GM19438 (cell line): ENCODE measurements at regions not wholly inside any gene's neighbourhood (a gene's known extent, or its start where the extent isn't known, plus 50 kb on each side); places are given as distances from the start of the nearest gene placed in this dataset.
A peak's percentile ranks its signal among the peaks of the same experiment; 100 is the strongest.
"Not testable (repeated sequence)": the region's sequence is repeated elsewhere in the genome, so short reads cannot be mapped to it uniquely, and the experiment has no call there.

Experiments used
- ATAC-seq: cut with Tn5 transposase; IDR thresholded peaks from one replicate; pipeline ENCODE4 v1.9.1; 2021; ENCODE audit warnings: low read depth; ENCODE audit not compliant: unreplicated experiment

DNA sequence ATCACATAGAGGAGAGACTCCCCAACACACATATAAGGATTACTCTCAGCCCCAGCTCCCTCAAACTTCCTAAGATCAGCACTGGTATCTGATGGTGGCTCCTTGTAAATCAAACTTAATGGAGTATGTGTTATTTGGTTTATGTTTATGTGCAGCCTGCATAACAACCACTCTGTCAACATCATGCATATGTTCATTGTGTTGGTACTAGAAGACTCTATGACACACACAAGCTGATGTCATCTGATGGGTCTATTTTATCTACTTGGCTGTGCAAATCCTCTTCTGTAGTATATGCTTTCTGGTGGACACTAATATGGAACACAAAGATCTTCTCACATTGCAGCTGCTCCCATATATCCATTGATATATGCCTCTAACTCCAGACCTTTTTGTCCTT is 134.0 kb upstream of the FAM174A start:
- no peak for ATAC-seq

DNA sequence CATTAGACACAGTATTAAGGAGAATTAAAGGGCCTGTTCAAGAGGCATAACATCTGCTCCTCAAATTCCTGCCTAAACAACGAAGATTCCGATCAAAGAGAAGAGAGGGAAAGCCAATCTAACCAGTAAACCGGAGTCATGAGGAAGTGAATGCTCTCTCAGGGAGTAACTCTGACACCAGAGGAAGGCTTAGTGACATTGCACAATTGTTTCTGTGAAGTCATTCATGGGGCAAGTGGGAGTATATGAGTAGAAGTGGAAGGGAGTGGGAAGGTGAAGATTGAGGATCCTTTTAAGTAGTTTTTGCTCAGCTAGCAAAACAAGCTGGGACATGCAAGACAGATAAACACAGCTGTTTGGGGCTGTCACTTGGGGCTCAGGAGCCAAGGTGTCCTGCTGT is 136.4 kb upstream of the FAM174A start:
- ATAC-seq, result not testable (repeated sequence)

DNA sequence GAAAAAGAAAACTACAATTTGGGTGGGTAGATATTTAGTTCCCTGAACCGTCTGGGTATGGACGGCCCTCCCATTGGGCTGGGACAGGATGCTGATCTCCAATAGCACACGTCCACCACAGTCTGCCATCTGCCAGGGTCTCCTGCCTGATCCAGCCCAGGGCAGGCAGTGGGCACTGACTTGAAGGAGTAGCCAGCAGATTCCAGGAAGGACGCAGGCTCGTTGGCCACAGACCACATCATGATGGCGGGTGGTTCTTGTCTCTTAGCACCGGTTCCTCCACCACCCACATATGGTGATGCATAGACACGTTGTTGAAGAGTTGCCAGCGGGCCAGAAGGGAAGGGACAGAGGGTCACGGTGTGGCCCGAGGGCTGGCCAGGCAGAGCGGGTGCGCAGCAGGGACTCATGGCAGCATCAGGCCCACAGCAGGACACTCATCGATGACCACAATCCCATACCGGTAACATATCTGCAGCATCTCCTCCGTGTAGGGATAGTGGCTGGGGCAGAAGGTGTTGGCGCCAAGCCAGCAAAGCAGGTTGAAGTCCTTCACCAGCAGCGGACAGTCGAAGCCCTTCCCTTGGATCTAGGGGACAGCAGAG is 155.8 kb upstream of the FAM174A start:
- ATAC-seq, result not testable (repeated sequence)

DNA sequence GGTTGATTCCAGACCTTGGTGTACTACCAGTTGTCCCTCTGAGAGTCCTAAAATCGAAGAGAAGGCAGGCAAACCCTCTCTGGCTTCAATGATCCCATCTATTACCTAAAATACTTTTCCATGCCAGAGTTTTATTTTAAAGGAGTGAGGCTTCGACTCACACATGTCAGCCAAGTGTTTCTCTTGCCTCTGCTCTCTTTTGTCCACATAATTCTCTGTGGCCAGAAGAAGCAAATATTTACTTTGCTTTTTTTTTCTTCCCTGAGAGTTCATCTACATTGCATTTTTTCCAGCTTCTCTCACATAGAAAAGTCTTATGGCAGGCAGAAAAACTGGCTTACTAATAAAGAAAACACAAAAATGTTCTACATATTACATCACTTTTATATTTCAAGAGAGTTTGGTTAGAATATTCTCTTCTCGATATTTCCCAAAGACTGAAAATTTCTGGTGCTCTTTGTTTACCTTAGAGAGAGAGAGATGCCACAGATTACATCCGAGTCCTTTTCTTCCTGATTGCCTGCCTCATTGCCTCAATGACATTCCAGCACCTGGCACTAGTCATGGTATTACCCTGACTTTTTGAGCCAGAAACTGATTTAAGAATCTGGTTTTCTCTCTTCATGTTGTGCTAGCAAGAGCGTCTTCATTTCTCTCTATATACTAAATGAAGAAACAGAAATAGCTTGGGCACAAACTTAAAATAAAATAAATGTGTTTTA is 170.3 kb upstream of the FAM174A start:
- not testable (repeated sequence) for ATAC-seq

DNA sequence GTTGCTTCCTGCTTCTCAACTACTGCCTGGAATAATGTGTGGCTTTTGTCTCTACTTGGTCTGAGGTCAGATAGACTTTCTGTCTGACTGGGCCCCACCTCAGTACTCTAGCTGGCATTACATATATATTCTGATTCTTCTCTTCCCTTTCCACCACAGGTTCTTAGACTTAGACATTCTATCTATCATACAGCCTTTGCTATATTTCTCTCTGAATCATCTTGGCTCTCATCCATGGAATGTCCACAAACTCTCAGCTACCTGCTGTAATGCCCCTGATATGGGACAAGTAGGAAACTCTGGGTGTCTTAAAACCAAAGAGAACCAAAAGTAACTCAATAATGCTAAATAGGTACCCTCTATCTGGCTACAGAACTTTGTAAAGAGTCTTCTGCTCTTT is 170.8 kb upstream of the FAM174A start:
- not testable (repeated sequence) for ATAC-seq

DNA sequence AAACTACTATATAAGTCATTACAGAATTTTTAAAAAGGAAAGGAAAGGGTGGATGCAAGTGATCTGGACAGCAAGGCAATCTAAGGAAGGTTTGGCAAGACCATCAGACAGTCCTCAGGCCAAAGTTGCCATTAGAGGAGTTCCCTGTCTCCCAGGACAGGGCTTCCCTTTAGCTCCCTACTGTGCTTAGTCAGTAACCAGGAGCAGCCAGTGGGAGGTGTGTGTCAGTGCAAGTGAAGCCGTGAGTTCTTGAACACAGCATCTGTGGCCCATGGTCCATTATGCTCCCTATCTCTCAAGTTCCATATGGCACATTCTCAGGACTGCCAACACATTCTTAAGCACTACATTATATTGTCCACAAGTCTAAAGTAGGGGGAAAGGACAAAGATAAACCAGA is 175.2 kb upstream of the FAM174A start:
- not testable (repeated sequence) for ATAC-seq

DNA sequence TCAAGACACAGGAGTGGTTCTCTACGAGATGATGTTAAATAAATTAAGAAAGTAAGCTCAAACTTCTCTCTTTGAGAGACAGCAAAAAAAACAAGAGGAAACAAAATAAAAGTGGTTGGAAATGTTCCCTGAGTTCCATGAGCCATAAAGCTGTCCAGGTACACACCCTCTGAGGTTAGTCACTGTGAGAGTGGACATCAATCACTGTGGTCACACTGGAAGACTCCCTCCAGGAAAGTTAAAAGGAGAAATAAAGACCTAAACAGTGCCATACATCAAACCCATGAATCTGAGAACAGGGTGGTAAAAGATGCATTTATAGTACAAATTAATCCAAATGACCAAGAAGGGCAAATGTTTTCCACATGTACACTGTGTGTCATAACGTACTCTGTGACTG is 188.9 kb upstream of the FAM174A start:
- ATAC-seq, result not testable (repeated sequence)

DNA sequence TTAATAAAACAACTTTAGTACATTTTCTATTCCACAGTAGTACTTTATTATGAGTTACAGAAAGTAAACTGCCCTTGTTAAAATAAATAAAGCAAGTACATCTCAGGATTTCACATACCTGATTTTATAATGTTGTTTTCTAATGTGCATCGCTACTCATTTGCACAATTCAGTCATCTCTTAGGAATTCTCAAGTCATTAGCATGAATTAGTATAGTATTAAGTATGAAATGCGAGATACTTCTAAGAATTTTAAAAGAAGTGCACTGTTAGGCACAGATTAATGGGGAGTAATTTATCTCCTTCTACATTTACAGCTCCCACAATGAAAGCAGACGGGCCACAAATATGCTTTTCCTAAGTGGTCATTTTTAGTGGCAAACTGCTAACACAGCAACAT is 193.7 kb upstream of the FAM174A start:
- ATAC-seq, result not testable (repeated sequence)

DNA sequence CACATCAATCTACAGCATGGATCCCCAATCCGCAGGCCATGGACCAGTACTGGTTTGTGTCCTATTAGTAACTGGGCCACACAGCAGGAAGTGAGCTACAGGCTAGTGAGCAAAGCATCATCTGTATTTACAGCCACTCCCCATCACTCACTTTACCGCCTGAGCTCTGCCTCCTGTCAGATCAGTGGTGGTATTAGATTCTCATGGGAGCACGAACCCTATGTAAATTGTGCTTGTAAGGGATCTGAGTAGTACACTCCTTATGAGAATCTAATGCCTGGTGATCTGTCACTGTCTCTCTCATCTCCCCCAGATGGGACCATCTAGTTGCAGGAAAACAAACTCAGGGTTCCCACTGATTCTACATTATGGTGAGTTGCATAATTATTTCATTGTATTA is 212.7 kb upstream of the FAM174A start:
- no peak for ATAC-seq

DNA sequence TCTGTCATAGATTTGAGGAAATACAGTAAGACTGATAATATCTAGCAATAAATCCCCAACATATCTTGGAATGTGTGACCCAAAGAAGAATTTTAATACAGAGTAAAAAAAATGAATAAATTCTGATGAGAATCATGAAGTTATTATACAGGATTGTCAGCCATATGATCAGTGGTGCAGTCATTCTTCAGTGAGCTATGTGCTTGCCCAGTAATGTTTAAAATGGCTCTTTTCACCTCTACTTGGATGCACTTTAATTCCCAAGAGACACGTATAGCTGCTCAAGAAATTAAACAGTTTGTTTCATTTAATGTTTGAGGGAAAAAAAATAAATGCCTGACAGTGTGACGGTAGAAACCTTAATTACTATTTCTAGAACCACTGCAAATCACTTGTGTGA is 215.3 kb upstream of the FAM174A start:
- no peak for ATAC-seq

DNA sequence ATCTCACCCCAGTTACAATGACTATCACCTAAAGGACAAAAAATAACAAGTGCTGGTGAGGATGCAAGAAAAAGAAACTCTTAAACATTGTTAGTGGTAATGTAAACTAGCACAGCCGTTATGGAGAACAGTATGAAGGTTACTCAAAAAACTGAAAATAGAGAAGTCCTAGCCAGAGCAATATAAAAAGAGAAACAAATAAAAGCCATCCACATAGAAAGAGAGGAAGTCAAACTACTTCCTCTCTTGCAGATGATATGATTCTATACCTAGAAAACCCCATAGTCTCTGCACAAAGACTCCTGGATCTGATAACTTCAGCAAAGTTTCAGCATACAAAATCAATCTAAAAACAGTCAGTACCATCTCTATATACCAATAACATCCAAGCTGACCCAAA is 221.5 kb upstream of the FAM174A start:
- no peak for ATAC-seq

DNA sequence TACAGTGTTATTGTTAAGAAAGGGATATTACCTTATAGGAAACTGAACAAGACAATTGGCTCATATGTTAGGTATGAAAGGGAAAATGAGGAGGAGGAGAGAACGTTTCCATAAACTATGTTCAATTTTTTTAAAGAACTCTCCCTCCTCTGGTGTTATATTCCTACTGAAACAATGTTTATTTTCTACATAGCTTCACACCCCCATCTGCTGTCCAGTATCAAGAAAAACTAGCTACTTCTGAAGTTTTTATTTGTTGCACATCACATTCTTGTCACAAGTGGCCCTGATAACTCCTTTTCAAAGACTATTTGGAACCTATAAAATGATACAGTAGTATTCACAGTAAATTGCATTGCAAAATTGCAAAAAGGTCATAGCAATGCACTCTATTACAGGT is 223.4 kb upstream of the FAM174A start:
- no peak for ATAC-seq

DNA sequence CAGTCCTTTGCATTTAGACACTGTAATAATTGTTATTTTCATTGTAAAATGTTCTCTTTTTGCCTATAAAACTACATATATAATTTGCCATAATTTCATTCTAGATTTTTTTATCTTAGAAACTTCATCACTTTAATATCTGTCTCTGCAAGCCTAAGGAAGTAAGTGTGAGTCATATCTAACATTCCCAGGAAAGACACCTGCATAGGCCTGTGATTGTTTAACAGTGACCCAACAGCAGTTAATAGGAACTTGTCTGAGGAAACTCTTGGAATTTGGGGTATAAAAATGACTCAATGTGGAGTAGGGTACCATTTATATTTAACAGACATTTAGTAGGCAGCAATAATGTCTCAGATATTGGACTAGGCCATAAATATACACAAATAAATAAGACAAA is 229.2 kb upstream of the FAM174A start:
- no peak for ATAC-seq

DNA sequence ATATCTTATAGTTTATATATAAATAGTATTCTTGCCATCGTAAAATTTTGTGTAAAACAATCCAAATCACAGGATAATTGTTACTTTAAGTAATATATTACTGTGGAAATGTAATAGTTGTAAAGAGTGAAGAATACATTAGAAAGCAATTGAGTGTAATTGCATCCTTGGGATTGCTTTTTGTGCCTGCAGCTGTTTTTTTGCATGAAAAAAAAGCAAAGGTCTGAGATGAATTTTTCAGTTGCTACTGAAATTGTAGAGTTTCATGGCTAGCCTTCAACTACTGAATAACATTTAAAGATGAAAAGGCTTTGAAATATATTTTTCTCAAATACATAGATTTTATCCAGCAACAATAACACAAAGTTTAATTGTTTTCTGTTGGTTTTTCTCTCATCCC is 232.0 kb upstream of the FAM174A start:
- ATAC-seq, result no peak

DNA sequence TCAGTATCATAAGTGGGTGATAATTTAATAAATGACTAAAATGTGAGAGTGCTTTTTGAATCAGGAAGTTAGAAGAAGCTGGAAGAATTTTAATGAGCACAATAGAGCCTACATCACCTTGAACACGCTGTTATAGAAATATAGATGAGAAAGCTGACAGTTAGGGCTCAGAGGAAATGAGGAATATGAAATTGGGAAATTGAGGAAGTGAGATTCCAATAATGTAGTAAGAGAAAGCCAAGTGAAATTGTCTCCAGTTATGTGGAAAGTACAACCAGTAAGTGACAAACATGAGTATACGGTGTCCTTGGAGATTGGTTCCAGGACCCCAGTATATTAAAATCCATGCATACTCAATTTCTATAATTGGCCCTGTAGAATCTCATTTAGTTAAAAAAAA is 235.9 kb upstream of the FAM174A start:
- no peak for ATAC-seq

DNA sequence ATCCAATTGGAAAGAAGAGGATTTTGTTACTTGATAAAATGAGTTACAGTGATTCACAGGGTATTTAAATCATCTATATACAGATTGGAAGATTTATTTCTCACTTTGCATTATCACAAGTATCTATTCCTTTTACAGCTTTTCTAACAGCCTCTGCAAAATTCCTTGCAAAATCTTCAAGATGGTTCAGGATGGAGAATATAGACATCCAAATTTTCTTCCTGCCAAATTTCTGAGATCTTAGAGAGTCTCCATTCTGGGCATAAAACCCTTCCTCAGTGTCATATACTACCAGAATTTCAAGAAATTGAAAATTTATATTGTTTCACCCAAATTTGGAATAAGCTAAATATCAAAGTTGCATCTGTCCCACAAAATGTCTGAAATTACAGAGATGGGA is 259.1 kb upstream of the FAM174A start:
- no peak for ATAC-seq

DNA sequence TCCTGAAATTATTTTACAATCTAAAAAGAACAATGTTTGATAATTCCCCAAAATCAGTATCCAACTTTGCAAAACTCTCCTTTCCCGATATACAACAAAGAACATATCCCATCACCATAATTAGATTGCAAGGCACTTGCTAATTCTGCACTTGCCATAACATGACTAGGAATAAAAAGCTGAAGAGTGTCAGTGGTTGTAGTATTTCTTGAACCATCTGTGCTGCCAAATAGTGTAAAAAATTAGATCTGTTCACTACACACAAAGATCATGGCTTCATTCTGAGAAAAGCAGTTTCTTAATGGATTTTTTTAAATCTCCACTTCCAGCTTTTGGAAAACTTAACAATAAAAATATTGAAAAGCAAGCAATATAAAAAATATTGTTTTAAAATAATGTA is 259.5 kb upstream of the FAM174A start:
- no peak for ATAC-seq

DNA sequence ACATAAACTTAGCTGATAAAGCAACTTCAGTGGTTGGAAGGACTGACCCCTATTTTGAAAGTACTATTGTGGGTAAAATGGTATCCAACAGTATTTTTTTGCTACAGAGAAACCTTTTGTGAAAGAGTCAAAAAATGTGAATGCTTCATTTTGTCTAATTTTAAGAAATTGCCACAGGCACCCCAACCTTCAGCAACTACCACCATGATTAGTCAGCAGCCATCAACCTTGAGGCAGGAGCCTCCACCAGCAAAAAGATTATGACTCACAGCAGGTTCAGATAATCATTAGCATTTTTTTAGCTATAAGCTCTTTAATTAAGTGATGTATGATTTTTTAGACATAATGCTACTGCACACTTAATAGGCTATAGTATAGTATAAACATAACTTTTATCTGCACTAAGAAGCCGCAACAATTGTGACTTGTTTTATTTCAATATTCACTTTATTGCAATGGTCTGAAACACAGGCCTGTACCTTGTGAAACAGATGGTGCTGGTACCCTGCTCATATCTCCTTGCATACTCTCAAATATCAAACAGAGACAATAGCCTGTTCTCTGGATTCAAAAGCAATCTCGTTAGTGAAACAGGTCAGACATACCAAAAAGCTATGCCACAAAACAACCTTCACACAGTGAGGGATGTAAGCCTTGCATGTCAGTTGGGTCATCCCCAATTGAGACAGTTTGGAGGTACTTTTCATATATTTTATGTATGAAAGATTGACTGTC is 261.2 kb upstream of the FAM174A start:
- ATAC-seq, result no peak

DNA sequence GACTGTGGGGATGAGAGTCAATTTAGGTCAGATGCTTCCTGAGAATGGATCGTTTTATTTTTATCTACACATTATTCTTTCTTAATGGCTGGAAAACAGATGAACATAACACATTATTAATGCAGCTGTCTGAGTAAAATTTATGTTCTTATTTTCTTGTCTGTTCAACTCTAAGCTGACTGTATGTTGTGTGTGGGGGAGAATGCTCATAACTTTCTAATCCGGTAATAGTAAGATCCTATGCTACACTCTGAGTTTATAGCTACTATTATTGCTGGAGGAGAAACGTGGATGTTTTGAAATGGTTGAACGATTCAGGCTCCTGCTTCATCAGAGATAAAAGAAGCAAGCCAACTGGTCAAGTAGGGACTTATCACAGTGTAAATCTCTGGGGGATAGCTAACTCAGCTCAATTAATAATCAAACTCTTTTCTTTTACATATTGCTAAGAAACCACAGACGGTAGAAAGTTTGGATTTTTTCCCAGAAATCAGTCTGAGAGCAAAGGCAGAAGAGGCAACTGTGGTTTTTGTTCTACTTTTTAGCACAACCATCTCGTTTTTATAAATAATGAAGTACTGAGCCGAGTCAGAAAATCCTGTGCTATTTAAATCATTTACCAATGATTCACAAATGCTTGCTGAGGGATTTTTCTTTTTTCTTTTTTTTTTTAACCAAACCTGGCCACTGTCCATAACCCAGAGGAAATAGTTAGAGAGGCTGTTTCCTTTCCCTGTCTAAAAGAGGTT is 265.0 kb upstream of the FAM174A start:
- ATAC-seq, result peak; percentile 55

DNA sequence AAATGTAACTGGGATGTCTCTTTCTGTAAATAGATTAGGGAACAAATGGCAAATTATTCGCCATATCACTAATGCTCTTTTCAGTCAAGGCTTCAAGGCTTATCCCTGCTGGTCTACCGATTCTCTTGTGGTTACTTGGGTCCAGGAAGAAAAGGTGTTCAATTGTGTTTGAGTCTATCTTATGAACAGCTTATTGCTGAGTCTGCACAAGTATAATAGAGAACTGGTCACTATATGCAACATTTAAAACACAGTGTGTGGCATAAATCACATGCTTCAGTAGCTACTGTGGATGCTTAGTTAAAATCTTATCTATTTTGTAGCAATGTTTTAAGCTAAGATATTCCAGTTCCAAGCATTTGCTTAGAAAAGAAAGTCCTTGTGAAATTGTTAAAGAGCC is 274.2 kb upstream of the FAM174A start:
- ATAC-seq, result no peak

DNA sequence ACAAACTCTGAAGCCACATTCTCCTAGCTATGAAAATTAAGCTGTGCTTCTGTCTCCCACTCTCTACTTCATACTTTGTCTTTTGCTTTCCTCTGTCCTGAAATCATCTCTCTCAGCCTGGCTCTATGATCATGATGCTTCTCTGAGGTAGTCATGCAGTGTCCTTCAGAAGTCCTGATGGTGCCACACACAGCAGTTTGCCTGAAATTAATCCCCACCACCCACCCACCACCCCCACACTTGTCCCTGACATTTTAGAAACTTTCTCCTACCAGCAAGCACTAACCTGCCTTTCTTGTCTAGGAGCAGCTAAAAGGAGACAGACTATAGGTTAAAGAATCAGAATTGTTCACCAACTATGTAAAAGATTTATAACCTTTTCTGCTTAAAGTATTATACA is 282.2 kb upstream of the FAM174A start:
- ATAC-seq, result no peak
